Activated T-helper 1 cell treated with anti-CD3 and anti-CD28 coated beads, Interleukin-12 subunit alpha, Interleukin-12 subunit beta, Interleukin-2, Interleukin-4 antibody, amounts not matched to agents 30 ng/mL and 10 ng/mL and 1 ng/mL, durations not matched to agents 14 hours and 24 hours and 36 hours (primary cell): ENCODE measurements at regions not wholly inside any gene's neighbourhood (a gene's known extent, or its start where the extent isn't known, plus 50 kb on each side); places are given as distances from the start of the nearest gene placed in this dataset.

Experiments
- DNase-seq: peaks from one replicate; pipeline ENCODE4 v3.0.0; 2021; ENCODE audit warnings: low spot score
- H3K27ac Mint-ChIP-seq: one replicate; pipeline ENCODE4 v1.8.0; 2021; ENCODE audit warnings: mild to moderate bottlenecking, mixed read lengths
- H3K27me3 Mint-ChIP-seq: one replicate; pipeline ENCODE4 v1.8.0; 2022; ENCODE audit warnings: mild to moderate bottlenecking, moderate library complexity, mixed read lengths; ENCODE audit not compliant: insufficient read depth
- H3K36me3 Mint-ChIP-seq: one replicate; pipeline ENCODE4 v1.8.0; 2021; ENCODE audit warnings: low read depth, mixed read lengths
- H3K4me1 Mint-ChIP-seq: one replicate; pipeline ENCODE4 v1.8.0; 2021; ENCODE audit warnings: low read depth, mixed read lengths
- H3K4me3 Mint-ChIP-seq: one replicate; pipeline ENCODE4 v1.8.0; 2021; ENCODE audit warnings: mild to moderate bottlenecking, moderate library complexity, mixed read lengths
- H3K9me3 Mint-ChIP-seq: one replicate; pipeline ENCODE4 v1.8.0; 2021; ENCODE audit warnings: mixed read lengths
- intact Hi-C: fragments of 100-400 bp; cut with micrococcal nuclease; formaldehyde crosslinking; loops from one replicate; pipeline ENCODE4 v1.15.1; 2024

- Mint-ChIP-seq H3K9me3 (peaks cover 7% of the 10 kb centered on the region), H3K4me3 (no peak overlapping the region), H3K4me1 (no peaks in the 10 kb centered on the region), H3K27ac (no peak overlapping the region), H3K27me3 (no peaks in the 10 kb centered on the region), H3K36me3 (no peaks in the 10 kb centered on the region)
- intact Hi-C loops, result no loop called here
- DNase-seq, result no peak
Measured at GRCh38 chr1:106502659-106503058, 553.8 kb upstream of the PRMT6 start.

GRCh38 chr1:106515375-106515774 is 541.1 kb upstream of the PRMT6 start:
- Mint-ChIP-seq H3K4me1 (no peaks in the 10 kb centered on the region), H3K4me3 (no peak overlapping the region), H3K27me3 (no peaks in the 10 kb centered on the region), H3K27ac (no peak overlapping the region), H3K9me3 (no peaks in the 10 kb centered on the region), H3K36me3 (no peaks in the 10 kb centered on the region)
- intact Hi-C loops, result no loop called here
- DNase-seq, result no peak

- no peaks in the 10 kb centered on the region for H3K27me3 Mint-ChIP-seq
- H3K27ac Mint-ChIP-seq, result no peak overlapping the region
- no peaks in the 10 kb centered on the region for H3K36me3 Mint-ChIP-seq
- H3K9me3 Mint-ChIP-seq, result no peaks in the 10 kb centered on the region
- no peak overlapping the region for H3K4me3 Mint-ChIP-seq
- intact Hi-C loops, result no loop called here
- no peak for DNase-seq
- no peaks in the 10 kb centered on the region for H3K4me1 Mint-ChIP-seq
Measured at GRCh38 chr1:106517224-106517623, 539.2 kb upstream of the PRMT6 start.

GRCh38 chr1:106523497-106523896 is 533.0 kb upstream of the PRMT6 start:
- Mint-ChIP-seq H3K27me3 (no peaks in the 10 kb centered on the region), H3K36me3 (no peaks in the 10 kb centered on the region), H3K9me3 (no peaks in the 10 kb centered on the region), H3K4me3 (no peak overlapping the region), H3K27ac (no peak overlapping the region), H3K4me1 (no peaks in the 10 kb centered on the region)
- intact Hi-C loops, result no loop called here
- DNase-seq, result no peak

- DNase-seq, result no peak
- no peaks in the 10 kb centered on the region for H3K9me3 Mint-ChIP-seq
- intact Hi-C loops, result loop anchor here (1.0 kb wide), 1 partner anchor 34 kb away; no protein-coding TSS in a partner anchor
- no peak overlapping the region for H3K4me3 Mint-ChIP-seq
- no peaks in the 10 kb centered on the region for H3K27me3 Mint-ChIP-seq
- no peaks in the 10 kb centered on the region for H3K36me3 Mint-ChIP-seq
- H3K27ac Mint-ChIP-seq, result no peak overlapping the region
- H3K4me1 Mint-ChIP-seq, result no peaks in the 10 kb centered on the region
Measured at GRCh38 chr1:106524631-106525030, 531.8 kb upstream of the PRMT6 start.

- intact Hi-C loops, result no loop called here
- Mint-ChIP-seq H3K27ac (no peak overlapping the region), H3K4me3 (no peak overlapping the region), H3K9me3 (peaks cover 4% of the 10 kb centered on the region), H3K27me3 (no peaks in the 10 kb centered on the region), H3K36me3 (no peaks in the 10 kb centered on the region), H3K4me1 (no peaks in the 10 kb centered on the region)
- DNase-seq, result no peak
Measured at GRCh38 chr1:106526650-106527049, 529.8 kb upstream of the PRMT6 start.

- Mint-ChIP-seq H3K27me3 (no peaks in the 10 kb centered on the region), H3K4me3 (no peak overlapping the region), H3K4me1 (no peaks in the 10 kb centered on the region), H3K36me3 (no peaks in the 10 kb centered on the region), H3K9me3 (peaks cover 10% of the 10 kb centered on the region), H3K27ac (no peak overlapping the region)
- intact Hi-C loops, result no loop called here
- no peak for DNase-seq
Measured at GRCh38 chr1:106534612-106535011, 521.9 kb upstream of the PRMT6 start.

GRCh38 chr1:106536741-106537140 is 519.7 kb upstream of the PRMT6 start:
- Mint-ChIP-seq H3K36me3 (no peaks in the 10 kb centered on the region), H3K9me3 (peaks cover 13% of the 10 kb centered on the region), H3K27me3 (no peaks in the 10 kb centered on the region), H3K4me3 (no peak overlapping the region), H3K27ac (no peak overlapping the region), H3K4me1 (no peaks in the 10 kb centered on the region)
- DNase-seq, result no peak
- intact Hi-C loops, result no loop called here

GRCh38 chr1:106548726-106549125 is 507.7 kb upstream of the PRMT6 start:
- Mint-ChIP-seq H3K27me3 (no peaks in the 10 kb centered on the region), H3K27ac (no peak overlapping the region), H3K9me3 (peaks cover 12% of the 10 kb centered on the region), H3K4me3 (no peak overlapping the region), H3K36me3 (no peaks in the 10 kb centered on the region), H3K4me1 (no peaks in the 10 kb centered on the region)
- no peak for DNase-seq
- intact Hi-C loops, result no loop called here

GRCh38 chr1:106554294-106554693 is 502.2 kb upstream of the PRMT6 start:
- no peak overlapping the region for H3K27ac Mint-ChIP-seq
- H3K9me3 Mint-ChIP-seq, result peaks cover 21% of the 10 kb centered on the region
- intact Hi-C loops, result no loop called here
- no peak for DNase-seq
- no peak overlapping the region for H3K4me3 Mint-ChIP-seq
- H3K27me3 Mint-ChIP-seq, result no peaks in the 10 kb centered on the region
- no peaks in the 10 kb centered on the region for H3K4me1 Mint-ChIP-seq
- no peaks in the 10 kb centered on the region for H3K36me3 Mint-ChIP-seq

GRCh38 chr1:106555571-106555970 is 500.9 kb upstream of the PRMT6 start:
- H3K4me1 Mint-ChIP-seq, result no peaks in the 10 kb centered on the region
- no peak for DNase-seq
- no peak overlapping the region for H3K4me3 Mint-ChIP-seq
- no peak overlapping the region for H3K27ac Mint-ChIP-seq
- H3K27me3 Mint-ChIP-seq, result no peaks in the 10 kb centered on the region
- H3K36me3 Mint-ChIP-seq, result no peaks in the 10 kb centered on the region
- intact Hi-C loops, result no loop called here
- peaks cover 21% of the 10 kb centered on the region for H3K9me3 Mint-ChIP-seq

- intact Hi-C loops, result no loop called here
- H3K9me3 Mint-ChIP-seq, result peaks cover 9% of the 10 kb centered on the region
- peaks cover 2% of the 10 kb centered on the region for H3K27me3 Mint-ChIP-seq
- no peaks in the 10 kb centered on the region for H3K36me3 Mint-ChIP-seq
- H3K27ac Mint-ChIP-seq, result no peak overlapping the region
- DNase-seq, result no peak
- H3K4me1 Mint-ChIP-seq, result no peaks in the 10 kb centered on the region
- H3K4me3 Mint-ChIP-seq, result no peak overlapping the region
Measured at GRCh38 chr1:106564192-106564591, 492.3 kb upstream of the PRMT6 start.

- H3K27me3 Mint-ChIP-seq, result peaks cover 2% of the 10 kb centered on the region
- H3K9me3 Mint-ChIP-seq, result peaks cover 8% of the 10 kb centered on the region
- H3K36me3 Mint-ChIP-seq, result no peaks in the 10 kb centered on the region
- DNase-seq, result no peak
- H3K4me1 Mint-ChIP-seq, result no peaks in the 10 kb centered on the region
- H3K27ac Mint-ChIP-seq, result no peak overlapping the region
- no peak overlapping the region for H3K4me3 Mint-ChIP-seq
- intact Hi-C loops, result no loop called here
Measured at GRCh38 chr1:106568201-106568974, 488.1 kb upstream of the PRMT6 start.

GRCh38 chr1:106571109-106571508 is 485.4 kb upstream of the PRMT6 start:
- Mint-ChIP-seq H3K9me3 (peaks cover 8% of the 10 kb centered on the region), H3K4me3 (no peak overlapping the region), H3K27me3 (no peaks in the 10 kb centered on the region), H3K27ac (no peak overlapping the region), H3K36me3 (no peaks in the 10 kb centered on the region), H3K4me1 (no peaks in the 10 kb centered on the region)
- no peak for DNase-seq
- intact Hi-C loops, result no loop called here
